GM23338 (cell line): ENCODE measurements at regions not wholly inside any gene's neighbourhood (a gene's known extent, or its start where the extent isn't known, plus 50 kb on each side); places are given as distances from the start of the nearest gene placed in this dataset.

Experiments
- ATAC-seq: fragments of 200-7000 bp; cut with Tn5 transposase; 3 replicates; pipeline ENCODE4 v1.9.1; 2020
- DNase-seq: peaks from one replicate; pipeline ENCODE4 v3.0.0-alpha.2; 2015; ENCODE audit warnings: low spot score
- H2AFZ ChIP-seq: fragments of 200-600 bp; sonication (generic); 2 replicates; pipeline ENCODE4 v1.8.0; 2016; ENCODE audit warnings: antibody characterized with exemption, mild to moderate bottlenecking, moderate library complexity
- H3F3A ChIP-seq: fragments of 200-600 bp; sonication (generic); replicated peaks from 2 replicates; pipeline ENCODE4 v1.8.0; 2017; ENCODE audit warnings: antibody characterized with exemption, mixed run types, low read depth
- H3K27ac ChIP-seq: fragments of 200-600 bp; sonication (generic); 2 replicates; pipeline ENCODE4 v1.6.1; 2016; ENCODE audit warnings: low read depth
- H3K27me3 ChIP-seq: fragments of 200-600 bp; sonication (generic); 2 replicates; pipeline ENCODE4 v1.8.0; 2016; ENCODE audit warnings: mild to moderate bottlenecking, mixed run types, moderate library complexity; ENCODE audit not compliant: insufficient read depth
- H3K36me3 ChIP-seq: fragments of 200-600 bp; sonication (generic); 2 replicates; pipeline ENCODE4 v1.8.0; 2016; ENCODE audit warnings: mild to moderate bottlenecking; ENCODE audit not compliant: insufficient read depth
- H3K4me1 ChIP-seq: fragments of 200-600 bp; sonication (generic); 2 replicates; pipeline ENCODE4 v1.8.0; 2016; ENCODE audit warnings: mild to moderate bottlenecking, moderate library complexity; ENCODE audit not compliant: insufficient read depth
- H3K4me2 ChIP-seq: fragments of 200-600 bp; sonication (generic); 2 replicates; pipeline ENCODE4 v1.7.1; 2017; ENCODE audit warnings: mixed run types
- H3K4me3 ChIP-seq: fragments of 200-600 bp; sonication (generic); 2 replicates; pipeline ENCODE4 v1.6.1; 2016; ENCODE audit warnings: mixed run types
- H3K79me2 ChIP-seq: fragments of 200-600 bp; sonication (generic); replicated peaks from 2 replicates; pipeline ENCODE4 v1.8.0; 2017; ENCODE audit warnings: mild to moderate bottlenecking; ENCODE audit not compliant: insufficient read depth
- H3K9me2 ChIP-seq: fragments of 200-600 bp; sonication (generic); 2 replicates; pipeline ENCODE4 v1.8.0; 2017; ENCODE audit not compliant: insufficient read depth
- H4K20me1 ChIP-seq: fragments of 200-600 bp; sonication (generic); replicated peaks from 2 replicates; pipeline ENCODE4 v1.8.0; 2017; ENCODE audit warnings: mild to moderate bottlenecking; ENCODE audit not compliant: insufficient read depth
- H3K27ac Mint-ChIP-seq: 2 replicates; pipeline ENCODE4 v1.8.0; 2020; ENCODE audit warnings: inconsistent platforms, mild to moderate bottlenecking, moderate library complexity, mixed read lengths
- H3K27me3 Mint-ChIP-seq: 3 replicates; pipeline ENCODE4 v1.8.0; 2022; ENCODE audit warnings: low read depth, mild to moderate bottlenecking, moderate library complexity, mixed read lengths, inconsistent platforms; ENCODE audit not compliant: insufficient read depth, poor library complexity
- H3K36me3 Mint-ChIP-seq: 3 replicates; pipeline ENCODE4 v1.8.0; 2021; ENCODE audit warnings: low read depth, mild to moderate bottlenecking, inconsistent platforms, moderate library complexity, mixed read lengths
- H3K4me1 Mint-ChIP-seq: 3 replicates; pipeline ENCODE4 v1.8.0; 2020; ENCODE audit warnings: mild to moderate bottlenecking, inconsistent platforms, mixed read lengths
- H3K4me3 Mint-ChIP-seq: 3 replicates; pipeline ENCODE4 v1.8.0; 2021; ENCODE audit warnings: moderate library complexity, mild to moderate bottlenecking, inconsistent platforms, mixed read lengths
- H3K9me3 Mint-ChIP-seq: 3 replicates; pipeline ENCODE4 v1.8.0; 2020; ENCODE audit warnings: moderate library complexity, mild to moderate bottlenecking, inconsistent platforms, mixed read lengths
- CREB1 ChIP-seq: fragments of 250-450 bp; sonication (Bioruptor Pico); IDR thresholded peaks from 2 replicates; pipeline ENCODE4 v1.5.0; 2020; ENCODE audit warnings: low read depth, mild to moderate bottlenecking, moderate library complexity
- CTCF ChIP-seq, 2 experiments: fragments of 200-600 bp in 1 of 2; sonication (generic) in 1 of 2; conservative IDR thresholded peaks; 2 replicates each; pipeline versions ENCODE4 v1.5.1 to v1.6.1; 2016 to 2017; ENCODE audit warnings: antibody characterized with exemption in 2 of 2, low read depth in 2 of 2, mild to moderate bottlenecking in 2 of 2, moderate library complexity in 1 of 2
- ETS1 ChIP-seq: IDR thresholded peaks from 2 replicates; pipeline ENCODE4 v1.6.1; 2016; ENCODE audit warnings: antibody characterized with exemption
- EZH2 ChIP-seq: fragments of 200-600 bp; sonication (generic); IDR thresholded peaks from one replicate; pipeline ENCODE4 v1.8.0; 2017; ENCODE audit warnings: antibody characterized with exemption, mild to moderate bottlenecking, low read depth; ENCODE audit not compliant: unreplicated experiment
- EZH2phosphoT487 ChIP-seq: fragments of 200-600 bp; sonication (generic); IDR thresholded peaks from one replicate; pipeline ENCODE4 v1.8.1; 2018; ENCODE audit warnings: antibody characterized with exemption; ENCODE audit not compliant: unreplicated experiment
- NANOG ChIP-seq: IDR thresholded peaks from 2 replicates; pipeline ENCODE4 v1.6.1; 2016; ENCODE audit warnings: antibody characterized with exemption, borderline replicate concordance
- POLR2AphosphoS5 ChIP-seq: IDR thresholded peaks from 2 replicates; pipeline ENCODE4 v1.6.1; 2016; ENCODE audit warnings: antibody characterized with exemption, low read depth
- ZNF114 ChIP-seq: fragments of 250-450 bp; sonication (Bioruptor Pico); IDR thresholded peaks from 2 replicates; pipeline ENCODE4 v1.5.0; 2020; ENCODE audit warnings: mild to moderate bottlenecking, moderate library complexity
- ZNF331 ChIP-seq: fragments of 250-450 bp; sonication (Bioruptor Pico); IDR thresholded peaks from 2 replicates; pipeline ENCODE4 v1.5.0; 2020; ENCODE audit warnings: low read depth, mild to moderate bottlenecking, moderate library complexity
- ZNF462 ChIP-seq: fragments of 250-450 bp; sonication (Bioruptor Pico); IDR thresholded peaks from 2 replicates; pipeline ENCODE4 v1.5.0; 2020; ENCODE audit warnings: mild to moderate bottlenecking, moderate library complexity

- TF ChIP-seq ZNF462 (CRISPR knock-in tag) (no peak), EZH2phosphoT487 (no peak), ZNF114 (no peak), ETS1 (no peak), ZNF331 (CRISPR knock-in tag) (no peak), POLR2AphosphoS5 (no peak), CREB1 (CRISPR knock-in tag) (no peak)
These were observed 124.4 kb upstream of the RALGAPA2 start (continued) for GRCh38 chr20:20836836-20837235.

GRCh38 chr20:20835897-20836296 lies 123.5 kb upstream of the RALGAPA2 start:
- Histone ChIP-seq H3K4me1 (no peaks in the 10 kb centered on the region), H3K4me3 (no peak overlapping the region), H4K20me1 (no peaks in the 10 kb centered on the region), H2AFZ (peak overlapping the region; percentile 72), H3K9me2 (0 out of 2 replicates have a peak, but pooled peaks cover 2% of the 10 kb centered on the region), H3K27ac (no peak overlapping the region), H3K79me2 (no peaks in the 10 kb centered on the region), H3K4me2 (no peak overlapping the region), H3F3A (no peaks in the 10 kb centered on the region), H3K36me3 (no peaks in the 10 kb centered on the region), H3K27me3 (peaks cover 2% of the 10 kb centered on the region; the same call in 1 of the 2 replicates)
- no peak for DNase-seq
- Mint-ChIP-seq H3K27me3 (peaks cover 2% of the 10 kb centered on the region), H3K27ac (no peak overlapping the region), H3K4me3 (no peak overlapping the region), H3K4me1 (peaks cover 3% of the 10 kb centered on the region; the same call in 2 of the 3 replicates), H3K36me3 (peaks cover 8% of the 10 kb centered on the region), H3K9me3 (peaks cover 8% of the 10 kb centered on the region)
- no peak for ATAC-seq
- TF ChIP-seq ETS1 (no peak), ZNF331 (CRISPR knock-in tag) (no peak), EZH2 (no peak), NANOG (no peak), ZNF114 (no peak), CTCF (conservative IDR thresholded peaks at IDR 0.05; ENCODE audit: low read depth in 2 of 2) (no peak), EZH2phosphoT487 (no peak)
